Neutrophil (primary cell): ENCODE measurements at regions not wholly inside any gene's neighbourhood (a gene's known extent, or its start where the extent isn't known, plus 50 kb on each side); places are given as distances from the start of the nearest gene placed in this dataset.
A peak's percentile ranks its signal among the peaks of the same experiment; 100 is the strongest.
"Not testable (repeated sequence)": the region's sequence is repeated elsewhere in the genome, so short reads cannot be mapped to it uniquely, and the experiment has no call there.

Experiments used
- H3K27ac ChIP-seq: fragments of 200-600 bp; sonication (generic); 2 replicates; pipeline ENCODE4 v1.5.1; 2016; ENCODE audit warnings: mild to moderate bottlenecking, moderate library complexity
- H3K27me3 ChIP-seq: fragments of 200-600 bp; sonication (generic); 2 replicates; pipeline ENCODE4 v1.6.0; 2016; ENCODE audit warnings: mild to moderate bottlenecking
- H3K36me3 ChIP-seq: fragments of 200-600 bp; sonication (generic); 2 replicates; pipeline ENCODE4 v1.5.1; 2017
- H3K4me1 ChIP-seq, 2 experiments: fragments of 200-600 bp in 1 of 2; sonication (generic) in 1 of 2; 1 replicate in 1 of 2; 2 replicates in 1 of 2; pipeline versions ENCODE4 v1.5.1 to v1.6.1; 2013 to 2016; ENCODE audit warnings: low read depth in 1 of 2, low read length in 1 of 2, mild to moderate bottlenecking in 1 of 2, moderate library complexity in 1 of 2; ENCODE audit not compliant: control insufficient read depth in 1 of 2, insufficient read depth in 1 of 2
- H3K4me3 ChIP-seq, 2 experiments: fragments of 200-600 bp in 1 of 2; sonication (generic) in 1 of 2; 1 replicate in 1 of 2; 2 replicates in 1 of 2; pipeline ENCODE4 v1.5.1; 2013 to 2016; ENCODE audit warnings: low read depth in 1 of 2, low read length in 1 of 2, mild to moderate bottlenecking in 1 of 2, moderate library complexity in 1 of 2
- H3K9me3 ChIP-seq: fragments of 200-600 bp; sonication (generic); 2 replicates; pipeline ENCODE4 v1.5.1; 2016
- CTCF ChIP-seq: fragments of 200-600 bp; sonication (generic); IDR thresholded peaks from 2 replicates; pipeline ENCODE4 v1.5.1; 2016; ENCODE audit warnings: antibody characterized with exemption

- Histone ChIP-seq H3K4me3 (no peak overlapping the region), H3K4me1 (no peaks in the 10 kb centered on the region), H3K27ac (no peak overlapping the region), H3K27me3 (no peaks in the 10 kb centered on the region), H3K9me3 (no peaks in the 10 kb centered on the region), H3K36me3 (peaks cover 59% of the 10 kb centered on the region)
- no peak for TF ChIP-seq CTCF
These were observed 99.8 kb downstream of the SEPTIN7 start for GRCh38 chr7:35900651-35901050.

GRCh38 chr7:35905555-35905954, 104.7 kb downstream of the SEPTIN7 start:
- H3K36me3 ChIP-seq, result peaks cover 43% of the 10 kb centered on the region
- H3K4me3 ChIP-seq, result no peak overlapping the region
- no peaks in the 10 kb centered on the region for H3K27me3 ChIP-seq
- no peaks in the 10 kb centered on the region for H3K9me3 ChIP-seq
- no peak for TF ChIP-seq CTCF
- no peak overlapping the region for H3K27ac ChIP-seq
- no peaks in the 10 kb centered on the region for H3K4me1 ChIP-seq

GRCh38 chr7:35906191-35906908, 105.5 kb downstream of the SEPTIN7 start:
- H3K4me3 ChIP-seq, result no peak overlapping the region
- no peaks in the 10 kb centered on the region for H3K27me3 ChIP-seq
- TF ChIP-seq CTCF, result peak; percentile 82
- no peaks in the 10 kb centered on the region for H3K4me1 ChIP-seq
- H3K36me3 ChIP-seq, result peaks cover 36% of the 10 kb centered on the region
- no peak overlapping the region for H3K27ac ChIP-seq
- no peaks in the 10 kb centered on the region for H3K9me3 ChIP-seq

- no peak overlapping the region for H3K27ac ChIP-seq
- peaks cover 28% of the 10 kb centered on the region for H3K36me3 ChIP-seq
- H3K27me3 ChIP-seq, result no peaks in the 10 kb centered on the region
- no peak for TF ChIP-seq CTCF
- no peaks in the 10 kb centered on the region for H3K4me1 ChIP-seq
- H3K9me3 ChIP-seq, result no peaks in the 10 kb centered on the region
- H3K4me3 ChIP-seq, result no peak overlapping the region
These were observed 107.7 kb downstream of the SEPTIN7 start for GRCh38 chr7:35908331-35909216.

GRCh38 chr7:35909870-35910357, 109.1 kb downstream of the SEPTIN7 start:
- TF ChIP-seq CTCF, result no peak
- peaks cover 1 to 3% of the 10 kb centered on the region in 2 experiments for H3K4me1 ChIP-seq
- H3K4me3 ChIP-seq, result no peak overlapping the region
- H3K27ac ChIP-seq, result no peak overlapping the region
- no peaks in the 10 kb centered on the region for H3K9me3 ChIP-seq
- peaks cover 14% of the 10 kb centered on the region for H3K36me3 ChIP-seq
- H3K27me3 ChIP-seq, result no peaks in the 10 kb centered on the region

- H3K27me3 ChIP-seq, H3K9me3 ChIP-seq, H3K27ac ChIP-seq, H3K4me1 ChIP-seq, H3K4me3 ChIP-seq, H3K36me3 ChIP-seq: not testable (repeated sequence)
These were observed 109.8 kb downstream of the SEPTIN7 start for GRCh38 chr7:35910621-35911020.

- H3K27ac ChIP-seq, H3K36me3 ChIP-seq, H3K27me3 ChIP-seq, H3K9me3 ChIP-seq, H3K4me3 ChIP-seq: not testable (repeated sequence)
- H3K4me1 ChIP-seq, result peaks cover 9 to 16% of the 10 kb centered on the region in 2 experiments
These were observed 112.5 kb downstream of the SEPTIN7 start for GRCh38 chr7:35913350-35913749.

- H3K27me3 ChIP-seq, H3K27ac ChIP-seq, H3K4me3 ChIP-seq, H3K36me3 ChIP-seq, H3K9me3 ChIP-seq: not testable (repeated sequence)
- peaks cover 9 to 18% of the 10 kb centered on the region in 2 experiments for H3K4me1 ChIP-seq
These were observed 113.4 kb downstream of the SEPTIN7 start for GRCh38 chr7:35914214-35914613.
